HCT116 (cell line): ENCODE measurements at regions not wholly inside any gene's neighbourhood (a gene's known extent, or its start where the extent isn't known, plus 50 kb on each side); places are given as distances from the start of the nearest gene placed in this dataset.

Experiments
- FOSL1 ChIP-seq: IDR thresholded peaks from 2 replicates; pipeline ENCODE4 v1.6.1; 2012; ENCODE audit warnings: low read depth
- POLR2A ChIP-seq: IDR thresholded peaks from 2 replicates; pipeline ENCODE4 v1.7.0; 2011; ENCODE audit warnings: borderline replicate concordance; ENCODE audit not compliant: insufficient read depth, insufficient read length; ENCODE audit errors: extremely low read depth
- TF ChIP-seq, protein P1 (sequence below), 3 experiments: fragments of 200-600 bp in 1 of 3; sonication (generic) in 1 of 3; IDR thresholded peaks in 2 of 3; conservative IDR thresholded peaks in 1 of 3; 2 replicates each; pipeline ENCODE4 v1.5.1; 2012 to 2017; ENCODE audit warnings: low read depth in 2 of 3, low read length in 2 of 3, antibody characterized with exemption in 1 of 3, borderline replicate concordance in 1 of 3, control low read depth in 1 of 3, mild to moderate bottlenecking in 1 of 3, mixed read lengths in 1 of 3, mixed run types in 1 of 3, moderate library complexity in 1 of 3; ENCODE audit not compliant: insufficient read depth in 1 of 3

GRCh38 chr4:18666322-18666721 is 644.8 kb upstream of the LCORL start:
- TF ChIP-seq POLR2A, result no peak
- TF ChIP-seq, protein P1, sequence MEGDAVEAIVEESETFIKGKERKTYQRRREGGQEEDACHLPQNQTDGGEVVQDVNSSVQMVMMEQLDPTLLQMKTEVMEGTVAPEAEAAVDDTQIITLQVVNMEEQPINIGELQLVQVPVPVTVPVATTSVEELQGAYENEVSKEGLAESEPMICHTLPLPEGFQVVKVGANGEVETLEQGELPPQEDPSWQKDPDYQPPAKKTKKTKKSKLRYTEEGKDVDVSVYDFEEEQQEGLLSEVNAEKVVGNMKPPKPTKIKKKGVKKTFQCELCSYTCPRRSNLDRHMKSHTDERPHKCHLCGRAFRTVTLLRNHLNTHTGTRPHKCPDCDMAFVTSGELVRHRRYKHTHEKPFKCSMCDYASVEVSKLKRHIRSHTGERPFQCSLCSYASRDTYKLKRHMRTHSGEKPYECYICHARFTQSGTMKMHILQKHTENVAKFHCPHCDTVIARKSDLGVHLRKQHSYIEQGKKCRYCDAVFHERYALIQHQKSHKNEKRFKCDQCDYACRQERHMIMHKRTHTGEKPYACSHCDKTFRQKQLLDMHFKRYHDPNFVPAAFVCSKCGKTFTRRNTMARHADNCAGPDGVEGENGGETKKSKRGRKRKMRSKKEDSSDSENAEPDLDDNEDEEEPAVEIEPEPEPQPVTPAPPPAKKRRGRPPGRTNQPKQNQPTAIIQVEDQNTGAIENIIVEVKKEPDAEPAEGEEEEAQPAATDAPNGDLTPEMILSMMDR (IDR thresholded peaks at IDR 0.05 in 2 of 3, conservative IDR thresholded peaks at IDR 0.05 in 1 of 3; ENCODE audit: borderline replicate concordance in 1 of 3, insufficient read depth in 1 of 3, low read depth in 2 of 3, low read length in 2 of 3), result no peak
- TF ChIP-seq FOSL1, result no peak
